ENCODE measurements at regions not wholly inside any gene's neighbourhood (a gene's known extent, or its start where the extent isn't known, plus 50 kb on each side); places are given as distances from the start of the nearest gene placed in this dataset.
"Not testable (repeated sequence)": the region's sequence is repeated elsewhere in the genome, so short reads cannot be mapped to it uniquely, and the experiment has no call there.

DNA sequence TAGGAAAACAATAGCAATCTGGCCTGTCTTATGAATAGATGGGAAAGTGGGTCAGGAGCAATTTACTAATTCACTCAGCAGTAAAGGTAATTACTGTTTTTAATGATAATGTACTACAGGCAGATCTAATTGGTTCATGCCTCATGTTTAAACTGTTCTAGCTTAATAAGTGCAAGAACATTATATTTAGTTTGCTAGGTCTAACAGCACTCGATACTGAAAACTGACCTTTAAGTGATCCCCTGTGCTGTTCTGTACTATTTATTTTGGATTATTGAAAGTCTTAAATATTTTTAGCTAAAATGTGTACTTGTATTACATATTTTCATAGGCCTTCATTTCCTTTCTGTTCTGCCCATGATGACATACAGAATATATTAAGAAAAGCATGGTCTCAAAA, 998.0 kb upstream of the GJE1 start:
- DNase-seq, result no peak

DNA sequence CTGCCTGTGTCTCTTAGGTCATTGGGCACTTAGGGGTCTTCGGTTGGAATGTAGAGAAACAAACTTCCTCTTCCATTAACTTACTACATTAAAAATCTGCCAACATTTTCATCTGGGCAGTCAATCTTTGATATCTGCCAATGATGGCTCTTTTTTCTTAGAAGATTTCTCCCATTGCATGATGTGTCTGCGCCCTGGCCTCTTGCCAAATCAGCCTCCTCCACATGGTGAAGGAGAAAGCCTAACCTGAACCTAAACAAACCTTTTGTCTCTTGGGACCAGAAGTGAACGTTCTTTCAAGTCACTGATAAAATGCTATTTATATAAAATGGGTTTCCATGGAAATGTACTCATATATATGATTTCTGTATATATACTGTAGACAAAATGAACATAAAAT, 998.9 kb upstream of the GJE1 start:
- no peak for DNase-seq

GRCh38 chr6:141133346-141133745, 999.4 kb upstream of the GJE1 start:
- no peak for DNase-seq

DNA sequence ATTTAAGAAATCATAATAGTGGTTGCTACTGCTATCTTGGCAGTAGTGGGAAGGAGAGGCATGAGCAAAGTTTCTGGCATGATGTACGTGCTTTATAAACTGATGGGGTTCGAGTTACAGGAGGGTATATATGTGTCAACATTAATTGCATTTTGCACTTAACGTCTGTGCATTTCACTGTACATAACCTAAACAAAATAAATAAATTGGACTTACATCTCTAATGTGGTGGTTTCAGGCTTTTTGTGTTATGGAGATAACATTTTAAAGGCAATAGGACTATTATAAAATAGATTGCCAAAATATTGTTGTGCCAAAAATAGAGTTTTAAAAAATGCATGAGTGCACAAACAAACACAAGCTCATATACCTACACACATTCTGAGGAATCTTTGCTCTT, 1001.1 kb upstream of the GJE1 start:
- DNase-seq, result no peak

- no peak for DNase-seq
These were observed 1009.2 kb upstream of the GJE1 start for GRCh38 chr6:141123497-141123896.

DNA sequence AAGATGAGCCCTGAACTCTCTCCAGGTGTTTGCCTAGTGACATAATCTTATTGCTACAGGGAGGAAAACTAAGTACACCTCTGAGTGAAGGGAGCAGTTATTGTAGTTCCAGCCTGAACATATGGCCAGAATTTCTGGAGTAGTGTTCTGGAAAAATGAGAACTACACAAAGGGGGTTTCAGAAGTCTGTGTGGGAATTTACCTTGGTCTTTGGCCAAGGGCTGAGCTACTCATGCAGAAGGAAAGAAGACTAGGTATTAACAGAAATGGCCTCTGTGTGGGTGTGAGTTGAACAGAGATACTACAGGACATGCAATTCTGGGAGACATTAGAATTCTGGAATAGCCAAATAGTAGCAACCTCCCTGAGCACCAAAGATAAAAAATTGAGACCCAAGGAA, 1009.7 kb upstream of the GJE1 start:
- DNase-seq, result no peak

GRCh38 chr6:141118991-141119390, 1013.7 kb upstream of the GJE1 start:
- DNase-seq, result no peak

DNA sequence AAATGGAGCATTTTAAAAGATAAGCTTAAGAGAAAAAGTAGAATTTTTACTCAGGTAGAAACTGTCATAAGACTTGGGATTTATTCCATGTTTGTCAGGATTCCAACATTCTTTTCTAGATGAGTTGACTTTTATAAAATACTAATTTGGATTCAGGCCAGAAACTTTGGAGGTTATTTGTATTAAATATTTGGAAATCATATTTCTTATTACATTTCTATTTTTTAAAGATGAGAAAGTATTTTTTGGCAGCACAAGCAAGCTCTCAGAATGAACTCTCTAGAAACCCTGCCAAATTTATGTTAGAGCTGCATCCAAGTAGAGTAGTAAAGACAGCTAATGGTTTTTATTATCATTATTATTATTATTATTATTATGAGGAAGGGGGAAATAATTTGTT, 1014.9 kb upstream of the GJE1 start:
- DNase-seq, result no peak

GRCh38 chr6:141110481-141110880, 1022.2 kb upstream of the GJE1 start:
- DNase-seq, result no peak

DNA sequence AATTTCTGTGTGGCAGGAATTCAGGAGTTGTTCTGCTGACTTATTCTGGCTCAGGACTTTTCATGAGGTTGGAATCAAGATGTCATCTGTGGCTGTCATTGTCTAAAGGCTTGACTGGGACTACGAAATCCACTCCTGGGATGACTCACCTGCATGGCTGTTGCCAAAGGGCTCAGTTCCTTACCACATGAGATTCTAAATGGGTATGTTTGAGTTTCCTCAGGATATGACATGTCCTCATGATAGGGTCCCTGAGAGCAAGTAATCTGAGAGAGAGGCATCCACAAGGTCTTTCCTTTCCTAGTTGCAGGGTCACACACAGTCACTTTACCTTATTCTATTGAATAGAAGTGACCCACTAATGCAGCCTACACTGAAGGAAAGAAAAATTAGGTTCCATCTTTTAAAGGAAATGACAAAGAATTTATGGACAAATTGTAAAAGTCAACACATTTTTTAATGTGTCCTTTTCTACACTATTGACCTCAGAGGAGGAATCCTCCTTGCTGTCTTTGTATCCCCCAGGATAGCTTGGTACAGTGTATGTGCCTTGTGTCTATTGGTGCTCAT, 1025.0 kb upstream of the GJE1 start:
- no peak for DNase-seq

DNA sequence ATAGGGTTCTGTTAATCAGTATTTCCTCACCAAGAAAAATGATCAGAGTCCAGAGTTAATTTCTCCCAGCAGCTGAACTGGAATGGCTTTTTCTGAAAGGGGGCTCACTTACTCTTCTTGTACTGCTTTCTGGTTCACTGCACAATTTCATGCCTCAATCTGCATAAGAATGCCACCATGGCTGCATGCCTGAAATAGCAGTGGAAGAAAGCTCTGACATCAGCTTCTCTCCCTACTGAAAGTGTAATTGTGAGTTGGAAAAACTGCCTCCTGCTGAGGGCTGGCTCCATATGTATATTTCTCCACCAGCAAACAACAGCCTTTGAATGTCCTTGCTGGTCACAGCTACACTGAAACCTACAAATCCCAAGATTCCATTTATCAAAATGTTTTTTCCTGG, 1027.2 kb upstream of the GJE1 start:
- no peak for DNase-seq

GRCh38 chr6:141103246-141103645, 1029.5 kb upstream of the GJE1 start:
- DNase-seq, result no peak

- DNase-seq, result no peak
These were observed 1035.3 kb upstream of the GJE1 start for GRCh38 chr6:141097471-141097870.

DNA sequence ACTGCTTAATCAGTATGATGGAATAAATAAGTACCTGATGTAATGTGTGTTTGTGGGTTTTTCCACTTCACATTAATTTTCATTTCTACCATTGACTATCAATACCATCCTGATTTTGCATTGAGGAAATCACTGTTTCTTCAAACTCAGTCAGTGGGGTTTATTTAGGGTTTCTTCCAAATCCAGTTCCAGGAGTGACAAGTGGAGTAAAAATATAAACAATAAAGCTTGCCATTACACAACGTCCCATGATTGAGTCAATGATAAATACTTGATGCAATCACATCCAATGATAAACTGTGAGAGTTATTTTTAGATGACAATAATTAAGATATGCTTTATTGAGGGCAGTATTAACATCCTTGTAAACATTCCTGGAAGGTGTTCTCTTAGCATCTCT, 1037.4 kb upstream of the GJE1 start:
- DNase-seq, result no peak

DNA sequence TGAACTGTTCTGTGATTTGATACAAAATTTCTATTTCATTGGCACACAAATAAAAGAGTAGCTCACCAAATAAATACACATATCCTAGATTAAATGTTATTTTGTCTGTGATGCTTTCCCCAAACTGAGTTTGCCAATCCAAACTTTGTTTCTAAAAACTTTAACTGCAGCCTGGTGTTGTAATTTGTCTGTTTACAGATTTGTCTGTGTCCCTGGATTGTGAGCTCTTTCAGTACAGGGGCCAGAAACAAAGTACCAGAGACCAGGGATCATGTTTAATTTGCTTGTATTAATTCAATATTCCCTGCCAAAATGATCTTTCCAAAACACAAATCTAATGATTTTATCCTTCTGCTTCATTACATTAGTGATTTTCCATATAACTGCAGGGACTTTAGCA, 1044.6 kb upstream of the GJE1 start:
- no peak for DNase-seq

DNA sequence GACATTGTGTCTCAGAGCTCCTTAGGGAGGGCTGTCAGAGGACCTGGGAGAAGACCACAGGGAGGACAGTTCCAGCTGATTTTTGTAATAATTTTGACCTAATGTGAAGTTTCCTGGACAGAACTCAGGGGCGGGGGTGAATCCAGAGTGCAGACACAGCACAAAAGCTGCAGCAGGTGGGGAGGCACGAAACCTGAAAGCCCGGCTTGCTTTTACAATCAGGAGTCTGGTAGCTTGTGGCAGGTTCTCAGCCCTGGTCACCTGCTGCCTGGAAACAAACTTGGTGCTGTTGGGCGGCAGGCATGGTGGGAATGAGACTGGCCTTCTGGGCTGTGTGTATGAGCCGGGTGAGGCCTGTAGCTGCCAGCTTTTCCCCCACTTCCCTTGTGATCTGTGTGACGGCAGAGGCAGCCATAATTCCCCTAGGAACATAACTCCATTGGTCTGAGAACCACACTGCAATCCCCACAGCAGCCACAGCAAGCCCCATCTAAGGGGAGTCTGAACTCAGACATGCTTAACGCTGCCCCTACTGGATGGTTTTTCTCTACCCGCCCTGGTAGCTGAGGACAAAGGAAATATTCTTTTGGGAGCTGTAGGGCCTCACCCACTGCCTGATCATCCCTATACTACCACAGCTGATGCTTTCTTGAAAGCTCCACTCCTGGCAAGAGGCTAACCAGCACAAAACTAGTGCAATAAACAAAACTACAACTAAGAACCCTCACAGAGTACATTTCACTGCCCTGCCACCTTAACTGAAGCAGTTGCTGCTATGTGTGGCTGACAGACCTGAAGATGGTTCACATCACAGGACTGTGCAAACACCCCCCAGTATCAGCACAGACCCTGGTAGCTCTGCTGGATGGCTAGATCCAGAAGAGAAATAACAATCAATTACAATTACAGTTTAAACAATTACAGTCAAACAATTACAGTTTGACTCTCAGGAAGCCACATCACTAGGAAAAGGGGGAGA, 1055.1 kb upstream of the GJE1 start:
- DNase-seq, result no peak

GRCh38 chr6:141057761-141058160, 1075.0 kb upstream of the GJE1 start:
- no peak for DNase-seq

GRCh38 chr6:141056945-141057625, 1075.6 kb upstream of the GJE1 start:
- no peak for DNase-seq

GRCh38 chr6:141050471-141050870, 1082.3 kb upstream of the GJE1 start:
- no peak for DNase-seq

DNA sequence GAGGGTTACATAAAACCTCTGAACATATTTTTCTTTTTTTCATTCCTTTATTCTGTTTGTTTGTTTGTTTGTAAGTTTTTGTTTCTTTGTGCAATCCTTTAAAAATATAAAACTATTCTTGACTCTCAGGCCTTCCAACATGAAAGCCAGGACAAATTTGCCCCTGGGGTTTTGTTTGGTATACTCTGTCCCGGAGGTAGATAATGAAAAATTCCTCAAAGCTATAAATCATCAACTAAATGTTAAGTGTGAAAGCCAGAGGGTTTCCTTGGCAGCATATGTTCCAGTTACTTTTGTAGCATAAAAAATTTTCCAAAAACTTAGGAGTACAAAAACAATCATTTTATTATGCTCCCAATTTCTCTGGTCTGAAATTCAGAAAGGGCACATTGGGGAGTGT, 1084.3 kb upstream of the GJE1 start:
- DNase-seq, result no peak

GRCh38 chr6:141046496-141046895, 1086.2 kb upstream of the GJE1 start:
- not testable (repeated sequence) for DNase-seq

- DNase-seq, result no peak
These were observed 1091.1 kb upstream of the GJE1 start for GRCh38 chr6:141041596-141042087.

DNA sequence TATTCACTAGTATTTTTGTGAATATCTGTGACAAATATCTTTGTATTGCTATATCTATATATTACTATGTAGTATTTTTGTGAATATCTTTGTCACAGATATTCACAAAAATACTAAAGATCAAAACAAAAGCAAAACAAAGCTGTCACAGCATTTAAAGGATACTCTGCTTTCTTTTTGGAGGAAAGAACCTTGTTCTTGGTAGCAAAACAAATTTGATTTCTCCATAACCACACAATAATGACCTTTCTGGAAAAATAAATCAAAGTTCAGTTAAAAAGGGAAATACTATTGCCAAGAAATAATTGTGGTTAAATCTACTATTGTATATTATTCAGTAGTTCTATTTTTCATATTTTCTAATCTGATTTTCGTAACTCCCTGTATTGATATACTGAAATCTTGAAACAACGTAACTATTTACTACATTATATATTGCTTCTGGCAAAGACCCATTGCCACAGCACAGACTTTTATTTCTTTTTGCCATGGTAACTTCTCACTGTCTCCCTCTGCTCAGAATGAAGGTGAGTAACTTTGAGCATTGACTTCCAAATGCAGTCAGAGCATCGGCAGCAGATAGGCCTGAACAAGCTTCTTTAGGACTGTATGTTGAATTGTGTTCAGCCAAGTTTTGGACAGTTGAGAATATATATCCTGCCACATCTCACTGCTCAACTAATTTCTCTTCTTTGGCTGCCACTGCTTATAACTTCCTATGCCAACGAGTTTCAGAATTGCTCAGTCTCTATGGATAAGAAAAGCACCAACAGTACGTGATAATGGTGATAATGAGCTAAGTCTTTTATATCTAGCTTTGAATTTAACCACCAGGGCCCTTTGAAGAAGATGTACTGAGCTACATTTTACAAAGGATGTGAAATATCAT, 1097.2 kb upstream of the GJE1 start:
- DNase-seq, result no peak
